RCC 7860 (cell line): ENCODE measurements at regions not wholly inside any gene's neighbourhood (a gene's known extent, or its start where the extent isn't known, plus 50 kb on each side); places are given as distances from the start of the nearest gene placed in this dataset.
"Not testable (repeated sequence)": the region's sequence is repeated elsewhere in the genome, so short reads cannot be mapped to it uniquely, and the experiment has no call there.

ENCODE experiments used
- DNase-seq: peaks from one replicate; pipeline ENCODE4 v3.0.0-alpha.2; 2015; ENCODE audit warnings: low spot score
- FAIRE-seq: peaks from 2 replicates; lab custom pipeline; 2012; peaks lifted over from hg19 to GRCh38; lab: Jason Lieb, UNC

DNA sequence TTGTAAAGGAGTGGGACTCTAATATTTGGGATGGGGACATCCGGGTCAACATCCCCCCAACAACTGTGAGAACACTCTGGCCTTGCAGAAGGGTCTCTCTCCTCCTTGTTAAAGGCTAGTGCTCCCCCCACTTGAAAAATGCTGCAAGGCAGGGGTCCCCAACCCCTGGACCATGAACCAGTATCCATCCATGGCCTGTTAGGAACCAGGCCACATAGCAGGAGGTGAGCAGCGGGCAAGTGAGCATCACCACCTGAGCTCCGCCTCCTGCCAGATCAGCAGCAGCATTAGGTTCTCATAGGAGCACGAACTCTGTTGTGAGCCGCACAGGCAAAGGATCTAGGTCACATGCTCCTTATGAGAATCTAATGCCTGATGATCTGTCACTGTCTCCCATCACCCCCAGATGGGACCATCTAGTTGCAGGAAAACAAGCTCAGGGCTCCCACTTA is 243.9 kb upstream of the ID2 start:
- DNase-seq, result no peak
- no peak for FAIRE-seq

DNA sequence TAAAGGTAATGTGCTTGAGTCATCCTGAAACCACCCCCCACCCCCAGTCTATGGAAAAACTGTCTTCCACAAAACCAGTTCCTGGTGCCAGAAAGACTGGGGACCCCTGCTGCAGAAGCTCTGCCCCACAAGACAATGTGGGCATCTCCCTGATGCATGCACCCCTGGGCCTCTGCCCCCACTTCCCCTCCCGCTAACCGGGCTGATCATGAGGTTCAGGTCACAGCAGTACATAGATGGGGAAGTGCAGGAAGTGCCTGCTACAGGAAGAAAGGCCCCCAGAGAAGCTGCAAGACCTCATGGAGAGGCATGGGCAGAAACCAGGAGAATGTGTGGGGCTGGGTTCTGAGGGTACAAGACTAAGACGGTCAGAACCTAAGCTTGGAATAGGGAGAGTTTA is 243.4 kb upstream of the ID2 start:
- no peak for DNase-seq
- FAIRE-seq, result no peak

DNA sequence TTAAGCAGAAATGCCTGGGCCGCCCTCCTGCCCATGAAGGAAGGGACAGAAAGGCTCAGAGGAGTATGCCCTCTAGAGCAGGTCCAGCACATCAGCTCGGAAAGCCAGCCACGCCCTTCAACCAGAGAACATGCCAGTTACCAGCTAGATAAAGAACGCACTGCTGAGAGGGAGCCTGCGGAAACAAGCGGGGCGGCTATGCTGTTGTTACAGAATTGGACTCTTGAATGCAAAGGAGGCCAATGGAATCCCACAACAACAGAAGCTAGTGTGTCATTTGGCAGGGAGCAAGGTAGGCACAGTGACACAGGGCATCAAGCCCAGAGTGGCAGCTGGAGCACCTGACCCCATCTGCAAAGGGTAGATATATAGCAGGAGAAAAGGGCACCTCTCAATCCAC is 242.9 kb upstream of the ID2 start:
- FAIRE-seq (no peak), DNase-seq (no peak)

DNA sequence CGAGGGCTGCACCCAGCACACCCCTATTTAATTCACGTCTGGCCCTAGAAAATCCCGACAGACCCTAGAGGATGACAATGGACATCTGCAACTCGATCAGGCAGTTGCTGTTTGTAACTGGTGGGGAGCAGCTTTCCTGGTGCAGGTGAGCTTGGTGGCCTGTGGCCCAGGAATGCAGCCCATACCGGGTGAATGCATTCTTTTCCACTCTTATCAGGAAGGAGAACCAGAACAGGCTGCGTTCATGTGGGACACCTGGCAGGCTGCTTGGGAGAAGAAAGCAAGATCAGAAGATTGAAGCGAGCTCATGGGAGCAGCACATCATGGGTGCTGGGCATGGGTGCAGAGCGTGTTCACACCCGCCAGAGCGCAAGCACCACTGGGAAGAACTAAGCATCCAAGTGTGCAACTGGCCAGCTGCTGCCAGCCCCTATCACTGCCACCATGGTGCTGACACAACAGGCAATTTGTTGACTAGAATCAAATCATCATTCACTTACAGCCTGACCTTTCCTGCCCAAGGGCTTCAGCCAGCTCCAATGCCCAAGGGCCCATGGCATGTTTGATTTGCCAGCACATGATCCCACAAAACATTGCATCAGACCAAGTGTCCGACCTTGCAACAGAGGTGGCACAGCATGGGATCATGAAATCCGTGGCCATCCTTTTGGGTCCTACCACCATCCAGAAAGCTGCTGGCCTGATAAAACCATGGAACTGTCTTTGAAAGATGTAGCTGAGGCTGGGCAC is 241.7 kb upstream of the ID2 start:
- FAIRE-seq, result no peak
- no peak for DNase-seq

DNA sequence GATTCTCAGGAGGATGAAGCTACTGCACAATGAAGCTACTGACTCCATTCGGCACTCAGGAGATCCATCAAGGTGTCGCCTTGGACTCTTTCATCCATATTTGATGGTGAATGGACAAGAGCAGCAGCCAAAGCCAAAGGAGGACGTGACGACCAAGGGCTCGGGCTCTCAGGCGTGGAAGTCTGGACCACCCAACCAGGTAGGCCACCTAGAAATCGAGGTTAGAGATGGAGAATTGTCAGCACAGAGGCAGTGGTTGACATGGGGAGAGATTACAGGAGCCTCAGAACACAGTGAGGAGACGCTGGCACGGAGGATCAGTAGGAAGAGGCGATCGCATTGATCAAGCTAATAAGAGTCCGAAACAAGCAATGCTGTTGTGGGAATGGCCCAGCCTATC is 240.5 kb upstream of the ID2 start:
- no peak for FAIRE-seq
- no peak for DNase-seq

DNA sequence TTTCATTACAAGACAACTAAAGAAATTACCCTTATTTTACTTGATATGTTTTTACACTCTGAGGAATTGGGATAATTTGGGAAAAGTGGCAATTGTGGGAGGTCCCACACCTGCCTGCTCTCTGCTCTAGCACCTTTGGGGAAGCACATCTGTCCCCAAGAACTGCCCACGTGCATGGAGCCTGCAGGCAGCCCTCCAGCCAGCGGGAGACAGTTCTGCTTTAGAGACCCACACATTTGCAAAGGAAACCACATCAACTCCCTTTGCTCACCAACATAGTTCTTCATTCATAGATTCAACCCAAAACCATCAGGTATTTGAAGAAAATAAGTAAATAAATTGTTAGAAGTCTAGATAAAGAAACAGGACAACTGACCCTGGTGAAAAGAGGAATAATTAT is 239.9 kb upstream of the ID2 start:
- DNase-seq (no peak), FAIRE-seq (no peak)

DNA sequence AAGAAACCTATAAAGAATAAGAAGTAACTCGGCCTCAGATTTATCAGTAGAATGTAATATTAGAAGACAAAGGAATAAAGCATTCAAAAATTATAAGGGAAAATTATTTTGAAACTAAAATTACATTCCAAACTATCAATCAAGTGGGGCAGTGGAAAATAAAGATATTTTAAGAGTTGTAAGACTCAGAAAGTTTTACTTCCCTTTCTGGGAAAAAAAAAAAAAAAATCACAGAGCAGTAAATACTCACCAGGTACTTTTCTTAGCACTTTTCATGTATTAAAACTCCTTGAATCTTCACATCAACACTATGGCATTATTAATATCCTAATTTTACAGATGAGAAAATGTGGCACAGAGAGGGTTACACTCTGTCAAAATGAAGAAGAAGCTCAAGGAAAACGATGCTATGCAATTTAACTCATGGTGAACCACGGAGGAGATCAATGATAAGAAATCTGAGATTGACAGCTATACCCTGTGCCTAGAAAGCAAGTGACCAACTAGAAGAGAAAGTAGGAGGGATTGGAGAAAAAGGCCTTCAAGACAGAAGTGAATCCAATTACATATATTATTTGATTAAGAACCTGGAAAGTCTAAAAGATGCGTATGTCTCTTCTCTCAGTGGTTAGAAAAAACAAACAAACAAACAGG is 238.9 kb upstream of the ID2 start:
- FAIRE-seq (no peak), DNase-seq (no peak)

DNA sequence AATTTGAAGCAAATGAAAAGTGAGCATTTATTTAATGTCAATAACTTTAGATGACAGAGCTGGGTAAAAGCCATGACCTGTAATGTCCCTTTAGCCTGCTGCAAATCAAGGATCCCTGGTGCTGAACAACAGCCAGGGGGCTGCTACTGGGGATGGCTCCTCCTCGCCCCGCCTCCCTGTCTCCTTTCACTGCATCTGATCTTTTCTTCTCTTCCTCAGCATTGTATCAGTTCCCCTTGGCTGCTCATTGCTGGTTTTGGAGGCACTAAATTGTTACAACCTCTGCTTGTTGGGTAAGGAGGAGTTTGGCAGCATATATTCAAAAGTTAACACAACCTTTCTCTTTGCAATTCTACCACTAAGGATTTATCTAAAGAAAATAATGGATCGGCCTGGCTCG is 236.3 kb upstream of the ID2 start:
- FAIRE-seq, result no peak
- no peak for DNase-seq

DNA sequence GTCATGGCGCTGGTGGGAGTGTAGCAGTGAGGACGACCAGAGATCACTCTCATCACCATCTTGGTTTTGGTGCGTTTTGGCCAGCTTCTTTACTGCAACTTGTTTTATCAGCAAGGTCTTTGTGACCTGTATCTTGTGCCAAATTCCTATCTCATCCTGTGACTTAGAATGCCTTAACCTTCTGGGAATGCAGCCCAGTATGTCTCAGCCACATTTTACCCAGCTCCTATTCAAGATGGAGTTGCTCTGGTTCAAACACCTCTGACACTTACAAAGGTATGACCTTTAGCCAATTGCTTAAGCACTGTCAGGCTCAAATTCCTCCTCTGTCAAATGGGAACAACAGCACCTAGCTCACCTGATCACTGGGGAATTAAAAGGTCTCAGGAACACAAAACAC is 235.1 kb upstream of the ID2 start:
- DNase-seq, result peak; percentile 46
- not testable (repeated sequence) for FAIRE-seq

DNA sequence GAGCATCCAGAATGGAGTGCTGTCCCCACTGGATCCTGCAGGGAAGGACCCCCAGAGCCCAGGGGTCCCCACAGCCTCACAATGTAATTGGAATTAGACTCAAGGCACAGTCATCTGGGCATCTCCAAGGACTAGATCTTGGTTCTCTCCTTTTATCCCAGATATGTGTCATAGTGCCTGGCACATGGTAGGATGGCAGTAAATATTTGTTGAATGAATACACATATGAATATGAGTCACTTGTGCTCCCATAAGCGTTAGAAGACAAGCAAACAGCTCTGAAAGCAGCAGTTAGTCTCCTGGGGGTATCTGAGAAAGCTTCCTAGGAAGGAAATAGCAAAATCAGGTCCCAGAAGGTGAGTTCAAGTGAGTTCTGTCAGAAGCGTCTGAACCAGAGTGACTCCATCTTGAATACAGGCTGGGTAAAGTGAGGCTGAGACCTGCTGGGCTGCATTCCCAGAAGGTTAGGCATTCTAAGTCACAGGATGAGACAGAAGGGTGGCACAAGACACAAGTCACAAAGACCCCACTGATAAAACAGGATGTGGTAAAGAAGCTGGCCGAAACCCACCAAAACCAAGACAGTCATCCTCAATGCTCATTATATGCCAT is 234.1 kb upstream of the ID2 start:
- FAIRE-seq (no peak), DNase-seq (peak; percentile 57)

DNA sequence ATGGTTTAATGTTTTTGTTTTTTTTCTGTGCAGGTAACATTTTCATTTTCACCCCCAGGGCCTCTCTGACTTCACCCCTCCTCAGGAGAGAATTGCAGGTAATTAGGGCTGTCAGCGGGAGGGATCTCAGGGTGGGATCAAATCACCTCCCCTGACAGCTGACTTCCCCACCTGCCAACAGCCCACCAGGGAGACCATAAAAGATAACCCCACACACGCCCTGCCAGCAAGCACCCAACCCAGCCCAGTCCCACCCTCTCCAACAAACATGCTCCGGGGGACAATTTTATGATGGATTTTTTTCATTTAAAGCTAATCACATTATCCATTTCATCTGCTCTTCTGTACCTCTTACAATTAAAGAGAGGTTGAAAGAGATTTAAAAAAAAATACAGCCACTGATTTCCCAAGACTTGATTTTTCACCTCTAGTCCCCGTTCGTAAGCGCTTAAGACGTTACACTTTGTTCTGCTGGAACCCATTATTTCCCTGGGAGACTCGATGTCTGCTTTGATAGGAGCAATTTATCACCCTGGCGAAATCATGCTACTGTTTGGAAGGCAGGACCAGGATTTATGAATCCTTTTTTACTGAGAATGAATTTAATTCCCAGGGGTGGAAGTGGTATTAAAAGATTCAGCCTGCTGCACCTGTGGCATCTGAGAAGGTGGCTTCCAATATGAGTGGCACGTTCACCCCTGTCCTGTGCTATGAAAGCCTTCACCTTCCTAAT is 232.9 kb upstream of the ID2 start:
- FAIRE-seq (no peak), DNase-seq (no peak)

DNA sequence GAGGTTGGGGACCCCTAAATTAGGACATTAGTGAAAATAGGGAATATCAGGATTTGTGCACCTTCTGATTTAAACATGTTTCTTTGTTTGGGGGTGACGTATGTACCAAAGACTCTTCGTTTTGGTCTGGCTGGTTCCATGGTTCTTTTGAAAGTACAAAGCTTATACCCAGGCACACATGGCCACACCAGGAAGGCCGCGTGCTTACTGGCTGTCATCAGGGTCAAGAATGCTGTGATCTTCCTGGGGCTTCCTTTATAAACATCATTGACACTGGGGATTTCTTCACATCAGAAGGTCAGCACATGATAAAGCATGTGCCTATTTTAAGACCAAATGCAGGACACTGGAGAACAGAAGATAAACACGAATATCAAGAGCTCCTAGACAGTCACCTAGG is 230.6 kb upstream of the ID2 start:
- no peak for DNase-seq
- FAIRE-seq, result no peak

DNA sequence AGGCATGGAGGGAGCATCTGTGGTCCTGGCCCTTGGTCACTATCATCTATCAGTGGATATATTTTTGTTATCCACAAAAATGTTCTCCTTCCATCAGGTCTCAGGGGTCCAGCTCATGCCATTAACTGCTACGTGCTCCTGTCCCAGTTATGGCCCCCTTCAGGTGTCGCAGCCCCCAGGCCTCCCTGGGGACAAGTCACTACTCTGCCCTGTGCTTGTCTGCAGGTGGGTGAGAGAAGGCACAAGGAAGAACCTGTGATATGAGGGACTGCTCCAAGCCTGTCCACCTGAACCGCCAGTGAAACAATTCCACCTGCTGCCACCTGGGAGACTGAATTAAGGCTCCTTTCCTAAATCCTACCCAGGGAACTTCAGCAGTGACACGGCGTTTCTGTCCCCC is 229.6 kb upstream of the ID2 start:
- FAIRE-seq (no peak), DNase-seq (no peak)

DNA sequence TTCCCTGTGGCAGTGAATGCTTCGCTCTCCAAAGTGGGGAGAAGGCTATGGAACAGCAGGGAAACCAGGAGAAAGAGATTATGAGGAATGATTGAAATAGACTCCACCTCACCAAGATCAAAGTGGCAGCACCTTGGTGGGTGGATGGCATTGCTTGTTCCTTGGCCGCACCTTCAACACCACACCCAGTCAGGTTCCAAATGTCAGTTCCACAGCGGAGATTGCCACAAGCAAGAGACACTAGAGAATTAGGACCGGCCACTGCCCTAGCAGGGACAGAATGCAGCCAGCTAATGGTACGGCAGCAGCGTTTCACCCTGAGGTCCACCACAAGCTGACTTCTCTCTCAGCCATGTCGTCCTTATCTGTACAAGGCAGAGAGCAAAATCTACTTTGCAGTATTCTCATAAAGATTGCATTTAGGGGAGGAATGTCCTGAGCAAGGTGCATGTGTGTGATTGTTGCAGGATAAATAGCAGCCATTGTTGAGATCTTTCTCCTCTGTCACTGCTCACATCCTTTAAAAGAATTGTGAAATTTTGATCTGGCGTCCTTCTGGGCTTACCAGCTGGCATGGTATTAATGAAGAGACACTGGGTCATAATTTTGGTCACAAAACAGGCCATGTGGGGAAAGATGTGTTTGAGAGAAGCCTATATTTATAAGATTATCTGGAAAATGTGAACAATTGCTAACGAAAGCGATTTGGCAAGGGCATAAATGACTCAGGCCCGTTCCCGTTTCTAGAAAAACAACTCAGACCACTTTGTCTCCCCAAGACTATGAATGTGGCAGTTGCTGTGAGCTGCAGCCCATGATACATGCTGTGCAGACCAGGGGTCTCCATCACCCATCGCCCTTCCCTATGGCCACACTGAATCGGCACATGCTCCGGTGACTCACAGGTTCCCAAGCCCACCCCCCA is 228.6 kb upstream of the ID2 start:
- no peak for DNase-seq
- FAIRE-seq, result no peak

DNA sequence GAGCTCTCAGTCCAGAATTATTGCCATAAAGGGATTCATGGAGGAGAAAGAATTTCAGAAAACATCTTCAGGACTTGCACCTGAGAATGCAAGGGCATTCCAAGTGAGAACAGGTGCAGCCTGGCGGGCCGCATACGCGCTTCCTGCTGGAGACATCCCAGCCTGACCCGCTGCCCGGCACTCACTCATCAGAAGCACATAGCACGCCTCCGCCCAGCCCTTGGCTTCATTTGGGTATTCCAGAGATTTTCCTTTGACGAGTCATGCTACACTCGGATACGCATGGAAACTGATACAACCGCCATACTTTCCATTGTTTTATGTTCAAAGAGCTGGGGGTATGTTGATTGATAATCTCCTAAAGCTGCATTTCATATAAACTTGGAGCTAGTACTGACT is 228.0 kb upstream of the ID2 start:
- DNase-seq (no peak), FAIRE-seq (no peak)

DNA sequence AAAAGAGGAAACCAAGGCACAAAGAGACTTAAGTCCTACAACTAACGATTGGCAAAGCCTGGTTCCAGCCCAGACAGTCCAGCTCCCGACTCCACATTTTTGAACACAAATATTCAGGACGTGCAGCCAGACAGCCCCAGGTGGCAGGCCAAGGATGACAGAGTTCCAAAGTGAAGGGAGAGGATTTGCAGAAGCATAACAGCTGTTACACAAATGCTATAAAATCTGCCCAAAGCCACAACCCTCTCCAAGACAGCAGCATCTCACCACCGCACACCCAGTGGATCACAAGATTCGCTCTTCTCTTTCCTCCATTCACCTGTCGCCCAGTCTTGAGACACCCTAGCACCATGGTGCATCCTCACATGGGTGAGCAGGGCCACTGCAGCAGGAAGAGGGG is 227.1 kb upstream of the ID2 start:
- FAIRE-seq (no peak), DNase-seq (no peak)

DNA sequence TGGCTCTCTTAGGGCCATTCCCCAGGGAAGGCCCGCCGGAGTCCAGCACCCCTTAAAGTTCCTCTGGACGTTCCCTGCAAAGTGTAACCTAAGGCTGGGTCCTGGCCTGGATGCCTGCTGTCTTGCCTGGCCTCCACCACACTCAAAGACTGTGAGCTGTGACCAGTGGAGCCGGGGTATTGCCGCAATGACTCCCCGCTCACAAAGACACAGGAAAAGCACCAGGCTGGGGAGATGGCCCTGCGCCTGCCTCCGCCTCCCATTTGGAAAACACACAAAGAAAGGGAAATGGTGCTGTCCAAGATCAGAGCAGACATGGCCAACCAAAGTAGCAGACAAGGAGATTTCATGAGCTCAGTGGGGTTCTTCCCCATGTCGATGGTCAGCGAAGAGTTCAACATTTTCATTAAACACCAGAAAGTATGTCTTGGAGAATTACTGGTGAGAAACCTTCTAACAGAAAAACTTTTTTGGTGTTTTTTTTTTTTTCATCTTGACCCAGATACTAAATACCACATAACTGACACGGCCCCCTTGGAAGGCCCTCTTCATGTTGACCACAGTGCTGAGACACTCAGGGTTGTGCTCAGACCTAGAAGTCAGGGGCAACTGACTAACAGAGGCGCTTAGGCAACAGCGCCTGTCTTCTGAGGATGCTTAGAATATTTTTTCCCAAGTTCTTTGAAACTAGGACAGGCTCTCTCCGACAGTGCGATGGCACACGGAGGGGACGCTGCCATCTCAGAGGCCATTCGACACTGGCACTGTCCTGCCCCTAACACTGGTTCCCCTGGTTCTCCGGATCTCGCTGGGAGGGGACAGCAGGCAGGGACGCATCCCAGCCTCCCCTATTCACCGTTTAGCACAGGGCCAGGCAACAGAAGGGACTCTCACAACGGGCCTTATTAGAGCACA is 226.4 kb upstream of the ID2 start:
- FAIRE-seq (no peak), DNase-seq (no peak)

DNA sequence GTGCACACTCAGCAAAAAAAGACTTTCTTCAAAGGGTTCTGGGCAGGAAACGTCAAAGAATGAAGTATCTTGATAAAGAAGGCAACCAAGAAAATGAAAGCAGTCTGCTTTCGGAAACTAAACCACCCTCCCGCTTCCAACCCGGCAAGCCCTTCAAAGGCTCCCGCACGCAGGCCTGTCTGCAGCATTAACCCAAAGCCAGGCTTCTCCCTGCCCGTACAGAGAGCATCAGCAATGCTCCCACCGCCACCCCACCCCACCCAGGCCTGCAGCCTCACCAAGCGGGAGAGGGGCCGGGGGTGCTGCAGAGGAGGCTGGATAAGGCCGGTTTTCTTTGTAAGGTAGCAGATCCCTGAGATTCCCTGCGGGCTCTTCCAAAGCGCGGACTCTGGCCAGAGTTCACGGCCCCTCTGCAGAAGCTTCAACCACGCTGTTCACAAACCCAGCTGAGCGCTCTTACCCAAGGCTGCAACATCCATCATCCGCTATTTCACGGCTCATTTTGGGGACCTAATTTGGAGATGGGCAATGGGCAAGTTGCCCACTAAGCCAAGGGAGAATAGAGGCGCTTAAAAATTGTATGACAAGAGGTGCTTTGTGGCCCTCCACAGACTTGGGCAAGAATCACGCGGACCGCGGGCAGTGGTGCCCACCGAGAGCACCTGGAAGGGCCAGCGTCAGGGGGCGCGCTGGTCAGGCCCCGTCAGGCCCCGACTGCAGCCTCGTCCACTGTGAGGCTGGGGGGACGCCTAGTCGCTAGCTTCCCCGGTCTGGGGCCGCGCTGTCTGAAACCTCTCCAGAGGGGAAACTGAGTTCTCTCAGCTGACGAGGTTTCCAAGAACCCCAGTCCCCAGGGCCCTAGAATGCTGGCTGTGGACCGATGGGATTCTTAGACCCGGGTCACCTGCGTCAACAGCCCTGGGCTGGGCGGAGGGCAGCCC is 225.4 kb upstream of the ID2 start:
- no peak for FAIRE-seq
- DNase-seq, result no peak
